Superior temporal gyrus (tissue), 1 donor: ENCODE measurements at regions not wholly inside any gene's neighbourhood (a gene's known extent, or its start where the extent isn't known, plus 50 kb on each side); places are given as distances from the start of the nearest gene placed in this dataset.

Experiments
- DNase-seq: peaks from one replicate; pipeline ENCODE4 v3.0.0-alpha.2; 2016; ENCODE audit errors: extremely low spot score

GRCh38 chr2:12965540-12966269, 249.0 kb downstream of the TRIB2 start:
- DNase-seq = peak; percentile 16

GRCh38 chr2:12967804-12968203, 251.1 kb downstream of the TRIB2 start:
- DNase-seq = no peak

GRCh38 chr2:12968399-12968798, 251.7 kb downstream of the TRIB2 start:
- no peak for DNase-seq

- no peak for DNase-seq
These were observed 254.1 kb downstream of the TRIB2 start for GRCh38 chr2:12970861-12971260.

- no peak for DNase-seq
These were observed 255.0 kb downstream of the TRIB2 start for GRCh38 chr2:12971581-12972365.

GRCh38 chr2:12978066-12978835, 261.5 kb downstream of the TRIB2 start:
- no peak for DNase-seq

GRCh38 chr2:12979066-12979465, 262.3 kb downstream of the TRIB2 start:
- no peak for DNase-seq

GRCh38 chr2:12980817-12981216, 264.1 kb downstream of the TRIB2 start:
- no peak for DNase-seq

GRCh38 chr2:12982149-12982584, 265.4 kb downstream of the TRIB2 start:
- DNase-seq = no peak

- DNase-seq = no peak
These were observed 270.5 kb downstream of the TRIB2 start for GRCh38 chr2:12987246-12987645.

GRCh38 chr2:12988279-12988678, 271.5 kb downstream of the TRIB2 start:
- DNase-seq = no peak

GRCh38 chr2:12990523-12990922, 273.8 kb downstream of the TRIB2 start:
- DNase-seq = no peak

- DNase-seq = no peak
These were observed 281.9 kb downstream of the TRIB2 start for GRCh38 chr2:12998685-12999084.

- no peak for DNase-seq
These were observed 284.1 kb downstream of the TRIB2 start for GRCh38 chr2:13000664-13001363.

- DNase-seq = no peak
These were observed 284.7 kb downstream of the TRIB2 start for GRCh38 chr2:13001408-13001807.

GRCh38 chr2:13002536-13003331, 286.0 kb downstream of the TRIB2 start:
- no peak for DNase-seq

GRCh38 chr2:13003500-13003899, 286.8 kb downstream of the TRIB2 start:
- DNase-seq = no peak

- DNase-seq = no peak
These were observed 288.3 kb downstream of the TRIB2 start for GRCh38 chr2:13005048-13005447.

GRCh38 chr2:13005761-13006335, 289.1 kb downstream of the TRIB2 start:
- DNase-seq = peak; percentile 19

- peak; percentile 21 for DNase-seq
These were observed 289.7 kb downstream of the TRIB2 start for GRCh38 chr2:13006426-13006825.
